H9 (cell line): ENCODE measurements at regions not wholly inside any gene's neighbourhood (a gene's known extent, or its start where the extent isn't known, plus 50 kb on each side); places are given as distances from the start of the nearest gene placed in this dataset.

ENCODE experiments used
- DNase-seq: peaks from one replicate; pipeline ENCODE4 v3.0.0-alpha.2; 2017
- H2AFZ ChIP-seq: one replicate; pipeline ENCODE4 v1.6.1; 2013; ENCODE audit warnings: mild to moderate bottlenecking, low read length, control low read depth, moderate library complexity
- H2AK5ac ChIP-seq: 2 replicates; pipeline ENCODE4 v1.6.1; 2013; ENCODE audit warnings: low read length, control low read depth, mixed read lengths; ENCODE audit not compliant: insufficient read length
- H2BK120ac ChIP-seq: one replicate; pipeline ENCODE4 v1.6.1; 2013; ENCODE audit warnings: low read depth, mild to moderate bottlenecking, low read length, control low read depth, inconsistent platforms; ENCODE audit not compliant: poor library complexity, severe bottlenecking
- H2BK12ac ChIP-seq: 2 replicates; pipeline ENCODE4 v1.6.1; 2013; ENCODE audit warnings: low read length, control low read depth, mixed read lengths, low read depth; ENCODE audit not compliant: insufficient read length
- H2BK15ac ChIP-seq: 2 replicates; pipeline ENCODE4 v1.6.1; 2013; ENCODE audit warnings: low read depth, low read length, control low read depth
- H2BK20ac ChIP-seq: one replicate; pipeline ENCODE4 v1.6.1; 2013; ENCODE audit warnings: low read depth, mild to moderate bottlenecking, low read length, control low read depth, inconsistent platforms; ENCODE audit not compliant: poor library complexity, severe bottlenecking
- H2BK5ac ChIP-seq: 2 replicates; pipeline ENCODE4 v1.6.1; 2013; ENCODE audit warnings: low read length, control low read depth, mixed read lengths; ENCODE audit not compliant: insufficient read length
- H3K14ac ChIP-seq: 2 replicates; pipeline ENCODE4 v1.6.1; 2013; ENCODE audit warnings: low read length, control low read depth; ENCODE audit not compliant: insufficient read depth
- H3K18ac ChIP-seq: 2 replicates; pipeline ENCODE4 v1.6.1; 2013; ENCODE audit warnings: low read depth, mild to moderate bottlenecking, mixed read lengths, low read length, control low read depth; ENCODE audit not compliant: insufficient read length
- H3K23ac ChIP-seq: 2 replicates; pipeline ENCODE4 v1.6.1; 2013; ENCODE audit warnings: low read length, control low read depth, mixed read lengths, low read depth; ENCODE audit not compliant: insufficient read length
- H3K23me2 ChIP-seq: 2 replicates; pipeline ENCODE4 v1.6.1; 2013; ENCODE audit warnings: low read depth, mild to moderate bottlenecking, mixed read lengths, low read length, control low read depth; ENCODE audit not compliant: insufficient read length, poor library complexity, severe bottlenecking
- H3K27ac ChIP-seq: 2 replicates; pipeline ENCODE4 v1.5.1; 2013; ENCODE audit warnings: low read length, control low read depth, mixed read lengths, low read depth; ENCODE audit not compliant: insufficient read length
- H3K27me3 ChIP-seq: 2 replicates; pipeline ENCODE4 v1.6.1; 2013; ENCODE audit warnings: low read length, control low read depth, inconsistent platforms; ENCODE audit not compliant: insufficient read depth
- H3K4ac ChIP-seq: 2 replicates; pipeline ENCODE4 v1.6.1; 2013; ENCODE audit warnings: low read depth, mild to moderate bottlenecking, control low read depth, inconsistent platforms, low read length, moderate library complexity
- H3K4me1 ChIP-seq: 2 replicates; pipeline ENCODE4 v1.6.1; 2013; ENCODE audit warnings: low read length, control low read depth, inconsistent platforms; ENCODE audit not compliant: insufficient read depth
- H3K4me2 ChIP-seq: 2 replicates; pipeline ENCODE4 v1.6.1; 2013; ENCODE audit warnings: low read length, control low read depth, mixed read lengths; ENCODE audit not compliant: insufficient read length, insufficient read depth
- H3K56ac ChIP-seq: 2 replicates; pipeline ENCODE4 v1.6.1; 2013; ENCODE audit warnings: low read depth, mild to moderate bottlenecking, mixed read lengths, low read length, control low read depth; ENCODE audit not compliant: insufficient read length
- H3K79me1 ChIP-seq: 2 replicates; pipeline ENCODE4 v1.6.1; 2013; ENCODE audit warnings: low read depth, mild to moderate bottlenecking, moderate library complexity, low read length, control low read depth, inconsistent platforms; ENCODE audit not compliant: insufficient read depth, poor library complexity, severe bottlenecking
- H3K79me2 ChIP-seq: 2 replicates; pipeline ENCODE4 v1.6.1; 2013; ENCODE audit warnings: low read length, control low read depth, inconsistent platforms; ENCODE audit not compliant: insufficient read depth
- H3K9ac ChIP-seq: 2 replicates; pipeline ENCODE4 v1.6.1; 2013; ENCODE audit warnings: low read length, control low read depth, mixed read lengths; ENCODE audit not compliant: insufficient read length; ENCODE audit errors: extremely low read depth
- H3K9me3 ChIP-seq: one replicate; pipeline ENCODE4 v1.6.1; 2013; ENCODE audit warnings: low read depth, low read length, inconsistent platforms; ENCODE audit not compliant: control insufficient read depth
- H3T11ph ChIP-seq: one replicate; pipeline ENCODE4 v1.6.1; 2013; ENCODE audit warnings: mild to moderate bottlenecking, low read length, control low read depth, inconsistent platforms
- H4K20me1 ChIP-seq: one replicate; pipeline ENCODE4 v1.6.1; 2013; ENCODE audit not compliant: control insufficient read depth, insufficient read length, insufficient read depth
- H4K5ac ChIP-seq: 2 replicates; pipeline ENCODE4 v1.6.1; 2013; ENCODE audit warnings: low read depth, mild to moderate bottlenecking, mixed read lengths, low read length, control low read depth; ENCODE audit not compliant: insufficient read length
- H4K8ac ChIP-seq: replicated peaks from 2 replicates; pipeline ENCODE4 v1.6.1; 2013; ENCODE audit warnings: low read length, control low read depth, mixed read lengths, low read depth; ENCODE audit not compliant: insufficient read length
- H4K91ac ChIP-seq: 2 replicates; pipeline ENCODE4 v1.6.1; 2013; ENCODE audit warnings: low read depth, mild to moderate bottlenecking, moderate library complexity, mixed read lengths, low read length, control low read depth; ENCODE audit not compliant: insufficient read length
- H3K27ac Mint-ChIP-seq, 3 experiments: 2 replicates in 2 of 3; 3 replicates in 1 of 3; pipeline ENCODE4 v1.8.0; 2020 to 2021; ENCODE audit warnings: mixed read lengths in 3 of 3, mild to moderate bottlenecking in 1 of 3, moderate library complexity in 1 of 3
- H3K27me3 Mint-ChIP-seq: 2 replicates; pipeline ENCODE4 v1.8.0; 2021; ENCODE audit warnings: low read depth, mild to moderate bottlenecking, moderate library complexity, mixed read lengths
- H3K36me3 Mint-ChIP-seq, 3 experiments: 2 replicates in 2 of 3; 3 replicates in 1 of 3; pipeline ENCODE4 v1.8.0; 2020 to 2021; ENCODE audit warnings: low read depth in 3 of 3, mixed read lengths in 3 of 3; ENCODE audit not compliant: insufficient read depth in 1 of 3
- H3K4me1 Mint-ChIP-seq, 2 experiments: 2 replicates each; pipeline ENCODE4 v1.8.0; 2020; ENCODE audit warnings: mixed read lengths in 2 of 2
- H3K4me3 Mint-ChIP-seq, 2 experiments: 2 replicates in 1 of 2; 3 replicates in 1 of 2; pipeline ENCODE4 v1.8.0; 2020 to 2021; ENCODE audit warnings: mild to moderate bottlenecking in 2 of 2, mixed read lengths in 2 of 2, moderate library complexity in 1 of 2
- H3K9me3 Mint-ChIP-seq, 2 experiments: 2 replicates in 1 of 2; 3 replicates in 1 of 2; pipeline ENCODE4 v1.8.0; 2020; ENCODE audit warnings: mild to moderate bottlenecking in 2 of 2, mixed read lengths in 2 of 2, moderate library complexity in 1 of 2
- WGBS: extraction: QIAGEN DNeasy Blood & Tissue Kit; methylation state at CpG from one replicate; pipeline ENCODE4 v1.1.7; 2013; ENCODE audit warnings: missing lambda C conversion rate, low lambda C conversion rate, mixed read lengths; ENCODE audit not compliant: insufficient read length; ENCODE audit errors: extremely low coverage; 5-methylcytosine and 5-hydroxymethylcytosine counted together
- TF ChIP-seq, protein P1 (sequence below): fragments of 200-600 bp; sonication (generic); conservative IDR thresholded peaks from 3 replicates; pipeline ENCODE4 v1.8.0; 2021; ENCODE audit warnings: antibody characterized with exemption, mild to moderate bottlenecking

GRCh38 chr2:192546565-192546964, 351.8 kb upstream of the TMEFF2 start:
- H4K8ac ChIP-seq = no peak overlapping the region

More at GRCh38 chr2:192546565-192546964, 351.8 kb upstream of the TMEFF2 start:
- DNase-seq = no peak
- no peak overlapping the region for H3K14ac ChIP-seq
- H2BK20ac ChIP-seq = no peak overlapping the region
- H3K27ac ChIP-seq = no peak overlapping the region
- H3K9ac ChIP-seq = no peak overlapping the region
- H3K27me3 ChIP-seq = no peaks in the 10 kb centered on the region
- no peak overlapping the region for H3K4ac ChIP-seq
- no peaks in the 10 kb centered on the region for H3K36me3 Mint-ChIP-seq
- no peaks in the 10 kb centered on the region for H3K79me2 ChIP-seq
- no peak overlapping the region for H2BK120ac ChIP-seq
- no peak overlapping the region for H2BK15ac ChIP-seq
- H2BK12ac ChIP-seq = no peak overlapping the region
- H3K23me2 ChIP-seq = no peaks in the 10 kb centered on the region
- no peaks in the 10 kb centered on the region for H4K20me1 ChIP-seq
- no peaks in the 10 kb centered on the region for H3K9me3 ChIP-seq
- no peak overlapping the region for H2BK5ac ChIP-seq
- no peak overlapping the region for H4K91ac ChIP-seq
- no peak overlapping the region for H3K27ac Mint-ChIP-seq
- WGBS = no CpG with 5 or more reads among the region's 3 CpGs
- no peak overlapping the region for H3K4me3 Mint-ChIP-seq
- H2AK5ac ChIP-seq = no peak overlapping the region
- H3K9me3 Mint-ChIP-seq = no peaks in the 10 kb centered on the region
- H3K23ac ChIP-seq = no peak overlapping the region
- H4K5ac ChIP-seq = no peak overlapping the region
- no peak overlapping the region for H3K18ac ChIP-seq
- H3K27me3 Mint-ChIP-seq = no peaks in the 10 kb centered on the region
- H3K4me1 Mint-ChIP-seq = peaks cover 15 to 25% of the 10 kb centered on the region in 2 experiments
- no peak overlapping the region for H3K56ac ChIP-seq
- no peak overlapping the region for H3K4me2 ChIP-seq
- H3T11ph ChIP-seq = no peak overlapping the region
- TF ChIP-seq, protein P1, sequence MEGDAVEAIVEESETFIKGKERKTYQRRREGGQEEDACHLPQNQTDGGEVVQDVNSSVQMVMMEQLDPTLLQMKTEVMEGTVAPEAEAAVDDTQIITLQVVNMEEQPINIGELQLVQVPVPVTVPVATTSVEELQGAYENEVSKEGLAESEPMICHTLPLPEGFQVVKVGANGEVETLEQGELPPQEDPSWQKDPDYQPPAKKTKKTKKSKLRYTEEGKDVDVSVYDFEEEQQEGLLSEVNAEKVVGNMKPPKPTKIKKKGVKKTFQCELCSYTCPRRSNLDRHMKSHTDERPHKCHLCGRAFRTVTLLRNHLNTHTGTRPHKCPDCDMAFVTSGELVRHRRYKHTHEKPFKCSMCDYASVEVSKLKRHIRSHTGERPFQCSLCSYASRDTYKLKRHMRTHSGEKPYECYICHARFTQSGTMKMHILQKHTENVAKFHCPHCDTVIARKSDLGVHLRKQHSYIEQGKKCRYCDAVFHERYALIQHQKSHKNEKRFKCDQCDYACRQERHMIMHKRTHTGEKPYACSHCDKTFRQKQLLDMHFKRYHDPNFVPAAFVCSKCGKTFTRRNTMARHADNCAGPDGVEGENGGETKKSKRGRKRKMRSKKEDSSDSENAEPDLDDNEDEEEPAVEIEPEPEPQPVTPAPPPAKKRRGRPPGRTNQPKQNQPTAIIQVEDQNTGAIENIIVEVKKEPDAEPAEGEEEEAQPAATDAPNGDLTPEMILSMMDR = no peak
- no peaks in the 10 kb centered on the region for H3K79me1 ChIP-seq
- no peaks in the 10 kb centered on the region for H3K4me1 ChIP-seq
- no peak overlapping the region for H2AFZ ChIP-seq
